Nephron (organoid): ENCODE measurements at regions not wholly inside any gene's neighbourhood (a gene's known extent, or its start where the extent isn't known, plus 50 kb on each side); places are given as distances from the start of the nearest gene placed in this dataset.

Experiments
- H3K27ac Mint-ChIP-seq, 3 experiments: 2 replicates each; pipeline ENCODE4 v1.8.0; 2020; ENCODE audit warnings: mixed read lengths in 3 of 3, mild to moderate bottlenecking in 2 of 3, moderate library complexity in 1 of 3
- H3K27me3 Mint-ChIP-seq: 2 replicates; pipeline ENCODE4 v1.8.0; 2021; ENCODE audit warnings: low read depth, mild to moderate bottlenecking, moderate library complexity, mixed read lengths
- H3K36me3 Mint-ChIP-seq: 2 replicates; pipeline ENCODE4 v1.8.0; 2020; ENCODE audit warnings: low read depth, mixed read lengths
- H3K4me1 Mint-ChIP-seq: 2 replicates; pipeline ENCODE4 v1.8.0; 2020; ENCODE audit warnings: mixed read lengths
- H3K4me3 Mint-ChIP-seq, 3 experiments: 2 replicates each; pipeline ENCODE4 v1.8.0; 2020; ENCODE audit warnings: mild to moderate bottlenecking in 3 of 3, mixed read lengths in 3 of 3, moderate library complexity in 2 of 3
- H3K9me3 Mint-ChIP-seq: 2 replicates; pipeline ENCODE4 v1.8.0; 2020; ENCODE audit warnings: mixed read lengths
- CTCF ChIP-seq, 3 experiments: fragments of 200-600 bp; sonication (generic); IDR thresholded peaks; one replicate each; pipeline ENCODE4 v1.5.0; 2021; ENCODE audit warnings: antibody characterized with exemption in 3 of 3; ENCODE audit not compliant: unreplicated experiment in 3 of 3

- Mint-ChIP-seq H3K9me3 (peaks cover 3% of the 10 kb centered on the region), H3K4me3 (no peak overlapping the region), H3K27me3 (peaks cover 11% of the 10 kb centered on the region), H3K27ac (no peak overlapping the region), H3K36me3 (no peaks in the 10 kb centered on the region), H3K4me1 (no peaks in the 10 kb centered on the region)
- no peak for TF ChIP-seq CTCF (IDR thresholded peaks at IDR 0.05; ENCODE audit: unreplicated experiment in 3 of 3)
Observed at GRCh38 chrX:1914606-1915365, 299.9 kb downstream of the ASMT start.

- H3K4me1 Mint-ChIP-seq = no peaks in the 10 kb centered on the region
- peaks cover 3% of the 10 kb centered on the region for H3K9me3 Mint-ChIP-seq
- H3K27ac Mint-ChIP-seq = no peak overlapping the region
- no peak for TF ChIP-seq CTCF (IDR thresholded peaks at IDR 0.05; ENCODE audit: unreplicated experiment in 3 of 3)
- peaks cover 6% of the 10 kb centered on the region for H3K27me3 Mint-ChIP-seq
- no peak overlapping the region for H3K4me3 Mint-ChIP-seq
- H3K36me3 Mint-ChIP-seq = no peaks in the 10 kb centered on the region
Observed at GRCh38 chrX:1918780-1919179, 303.9 kb downstream of the ASMT start.

- no peak for TF ChIP-seq CTCF (IDR thresholded peaks at IDR 0.05; ENCODE audit: unreplicated experiment in 3 of 3)
- Mint-ChIP-seq H3K27me3 (peaks cover 11% of the 10 kb centered on the region), H3K4me1 (peaks cover 6% of the 10 kb centered on the region), H3K27ac (peak overlapping the region in 1 of 3 experiments; percentile 11), H3K4me3 (peak overlapping the region; percentile 34 to 61 (median 52)), H3K9me3 (no peaks in the 10 kb centered on the region), H3K36me3 (no peaks in the 10 kb centered on the region)
Observed at GRCh38 chrX:1925053-1925481, 310.2 kb downstream of the ASMT start.

GRCh38 chrX:1928805-1929204, 313.9 kb downstream of the ASMT start:
- Mint-ChIP-seq H3K4me3 (no peak overlapping the region), H3K36me3 (no peaks in the 10 kb centered on the region), H3K9me3 (no peaks in the 10 kb centered on the region), H3K27me3 (peaks cover 5% of the 10 kb centered on the region), H3K27ac (no peak overlapping the region), H3K4me1 (peaks cover 12% of the 10 kb centered on the region)
- no peak for TF ChIP-seq CTCF (IDR thresholded peaks at IDR 0.05; ENCODE audit: unreplicated experiment in 3 of 3)

GRCh38 chrX:1932231-1932630, 317.4 kb downstream of the ASMT start:
- peak overlapping the region in 1 of 3 experiments; percentile 54 for H3K27ac Mint-ChIP-seq
- no peak for TF ChIP-seq CTCF (IDR thresholded peaks at IDR 0.05; ENCODE audit: unreplicated experiment in 3 of 3)
- H3K4me1 Mint-ChIP-seq = peaks cover 6% of the 10 kb centered on the region

GRCh38 chrX:1933964-1934363, 319.1 kb downstream of the ASMT start:
- Mint-ChIP-seq H3K9me3 (peaks cover 4% of the 10 kb centered on the region), H3K4me1 (peaks cover 6% of the 10 kb centered on the region), H3K27me3 (no peaks in the 10 kb centered on the region), H3K27ac (no peak overlapping the region), H3K4me3 (no peak overlapping the region), H3K36me3 (no peaks in the 10 kb centered on the region)
- no peak for TF ChIP-seq CTCF (IDR thresholded peaks at IDR 0.05; ENCODE audit: unreplicated experiment in 3 of 3)

More at GRCh38 chrX:1932231-1932630, 317.4 kb downstream of the ASMT start:
- H3K4me3 Mint-ChIP-seq = no peak overlapping the region
- no peaks in the 10 kb centered on the region for H3K27me3 Mint-ChIP-seq
- no peaks in the 10 kb centered on the region for H3K36me3 Mint-ChIP-seq
- no peaks in the 10 kb centered on the region for H3K9me3 Mint-ChIP-seq
